ENCODE measurements at regions not wholly inside any gene's neighbourhood (a gene's known extent, or its start where the extent isn't known, plus 50 kb on each side); places are given as distances from the start of the nearest gene placed in this dataset.

- H3K27ac ChIP-seq (ENCODE audit: insufficient read depth, low read depth, low read length) = no peak overlapping the region
- H4K20me1 ChIP-seq (replicated peaks; ENCODE audit: control insufficient read depth, extremely low read depth, insufficient read depth, low read length) = no peaks in the 10 kb centered on the region
- no peaks in the 10 kb centered on the region for H3K9me3 ChIP-seq (replicated peaks; ENCODE audit: control insufficient read depth, insufficient read depth, low read length)
- dilution Hi-C loops (cut with MboI; ENCODE audit: extremely low pct_ligation_motif_present, low sequenced_read_pairs) = no loop called here
- no peaks in the 10 kb centered on the region for H3K36me3 ChIP-seq (ENCODE audit: control insufficient read depth in 2 of 2, extremely low read depth in 1 of 2, insufficient read depth in 2 of 2, low read length in 2 of 2)
- H3K9ac ChIP-seq (replicated peaks; ENCODE audit: extremely low read depth, insufficient read depth, low read length) = no peak overlapping the region
- FAIRE-seq (no peak), DNase-seq (ENCODE audit: low read depth, low spot score) (no peak)
- no TSS peak for BruUV-seq (replicated peaks)
- peaks cover 5% of the 10 kb centered on the region for H3K4me1 ChIP-seq (ENCODE audit: control insufficient read depth, extremely low read depth, insufficient read depth, low read length)
- no peaks in the 10 kb centered on the region for H3K79me2 ChIP-seq (ENCODE audit: control insufficient read depth, insufficient read depth, low read length)
- ChIA-PET POLR2A (interaction anchor here (0.7 kb wide), 1 partner anchor 257 kb away, joined by 3 read pairs; no protein-coding TSS in a partner anchor), CTCF (no interaction called here)
- no peak for TF ChIP-seq CTCF (IDR thresholded peaks at IDR 0.05; ENCODE audit: extremely low read depth in 1 of 2, insufficient read depth in 1 of 2, low read depth in 1 of 2, low read length in 2 of 2)
- no peak for TF ChIP-seq MAX (IDR thresholded peaks at IDR 0.05; ENCODE audit: insufficient read depth, insufficient read length)
- TF ChIP-seq JUN (IDR thresholded peaks at IDR 0.05; ENCODE audit: borderline replicate concordance, insufficient read depth, insufficient read length, low read depth) = no peak
- no peak for TF ChIP-seq POLR2AphosphoS5 (IDR thresholded peaks at IDR 0.05; ENCODE audit: insufficient read depth, low read depth, low read length)
- TF ChIP-seq FOS (IDR thresholded peaks at IDR 0.05; ENCODE audit: borderline replicate concordance, insufficient read depth, low read length) = no peak
- no peak for TF ChIP-seq MYC (IDR thresholded peaks at IDR 0.05; ENCODE audit: low read depth, low read length)
- no peak for TF ChIP-seq GATA2 (IDR thresholded peaks at IDR 0.05; ENCODE audit: insufficient read depth, insufficient read length, low read depth, low read length)
- no peak for TF ChIP-seq POLR2A (IDR thresholded peaks at IDR 0.05; ENCODE audit: low read depth, low read length)
- TF ChIP-seq EZH2 (IDR thresholded peaks at IDR 0.05; ENCODE audit: borderline replicate concordance, low read depth, low read length, severe bottlenecking) = no peak
- no peak overlapping the region for H3K4me3 ChIP-seq (replicated peaks in 1 of 3; ENCODE audit: insufficient read depth in 1 of 3, low read depth in 1 of 3, low read length in 3 of 3)
- H2AFZ ChIP-seq (ENCODE audit: low read depth, low read length) = no peak overlapping the region
- no peaks in the 10 kb centered on the region for H3K9me1 ChIP-seq (replicated peaks; ENCODE audit: control insufficient read depth, extremely low read depth, insufficient read depth, low read length)
- H3K27me3 ChIP-seq (ENCODE audit: control insufficient read depth in 2 of 2, insufficient read depth in 2 of 2, low read length in 2 of 2) = no peaks in the 10 kb centered on the region
- H3K4me2 ChIP-seq (ENCODE audit: insufficient read depth, low read length) = no peak overlapping the region
- intact Hi-C loops (cut with micrococcal nuclease) = no loop called here
Measured at GRCh38 chr5:125151150-125151900, 404.9 kb upstream of the ZNF608 start.

Measured in endothelial cell of umbilical vein (primary cell).